Smooth muscle cell (in vitro differentiated cells): ENCODE measurements at regions not wholly inside any gene's neighbourhood (a gene's known extent, or its start where the extent isn't known, plus 50 kb on each side); places are given as distances from the start of the nearest gene placed in this dataset.

Source experiments
- DNase-seq: peaks from one replicate; lab custom pipeline; 2025; ENCODE audit not compliant: unreplicated experiment; lab: John Stamatoyannopoulos, UW
- H2AFZ ChIP-seq: fragments of 200-600 bp; sonication (generic); 2 replicates; pipeline ENCODE4 v1.6.0; 2016; ENCODE audit warnings: antibody characterized with exemption, low read depth, mild to moderate bottlenecking
- H3F3A ChIP-seq: fragments of 200-600 bp; sonication (generic); 2 replicates; pipeline ENCODE4 v1.6.0; 2017; ENCODE audit warnings: antibody characterized with exemption, low read depth
- H3K27ac ChIP-seq: fragments of 200-600 bp; sonication (generic); 2 replicates; pipeline ENCODE4 v1.5.1; 2016; ENCODE audit warnings: low read depth, mild to moderate bottlenecking
- H3K27me3 ChIP-seq: fragments of 200-600 bp; sonication (generic); 2 replicates; pipeline ENCODE4 v1.6.1; 2016; ENCODE audit warnings: low read depth, mild to moderate bottlenecking
- H3K36me3 ChIP-seq: fragments of 200-600 bp; sonication (generic); 2 replicates; pipeline ENCODE4 v1.5.1; 2016; ENCODE audit warnings: low read depth
- H3K4me1 ChIP-seq: fragments of 200-600 bp; sonication (generic); 2 replicates; pipeline ENCODE4 v1.5.1; 2016; ENCODE audit warnings: low read depth
- H3K4me2 ChIP-seq: fragments of 200-600 bp; sonication (generic); 2 replicates; pipeline ENCODE4 v1.6.0; 2016; ENCODE audit warnings: mild to moderate bottlenecking
- H3K4me3 ChIP-seq: fragments of 200-600 bp; sonication (generic); 2 replicates; pipeline ENCODE4 v1.5.1; 2016; ENCODE audit warnings: mild to moderate bottlenecking
- H3K79me2 ChIP-seq: fragments of 200-600 bp; sonication (generic); 2 replicates; pipeline ENCODE4 v1.6.0; 2016; ENCODE audit warnings: low read depth, mild to moderate bottlenecking
- H3K9ac ChIP-seq: fragments of 200-600 bp; sonication (generic); 2 replicates; pipeline ENCODE4 v1.6.0; 2016; ENCODE audit warnings: low read depth
- H3K9me3 ChIP-seq: fragments of 200-600 bp; sonication (generic); replicated peaks from 2 replicates; pipeline ENCODE4 v1.5.1; 2016; ENCODE audit warnings: low read depth
- H4K20me1 ChIP-seq: fragments of 200-600 bp; sonication (generic); 2 replicates; pipeline ENCODE4 v1.6.0; 2016; ENCODE audit warnings: low read depth
- WGBS: methylation state at CpG from one replicate; pipeline ENCODE4 v1.1.7; 2016; ENCODE audit warnings: low lambda C conversion rate; 5-methylcytosine and 5-hydroxymethylcytosine counted together
- TF ChIP-seq, protein P1 (sequence below): fragments of 200-600 bp; sonication (generic); IDR thresholded peaks from 2 replicates; pipeline ENCODE4 v1.5.1; 2017; ENCODE audit warnings: borderline replicate concordance, mild to moderate bottlenecking, antibody characterized with exemption; ENCODE audit not compliant: insufficient read depth, poor library complexity, severe bottlenecking

GRCh38 chr3:147760941-147761340 lies 351.8 kb downstream of the ZIC1 start:
- Histone ChIP-seq H3K4me1 (no peaks in the 10 kb centered on the region), H3K9ac (no peak overlapping the region), H3K36me3 (no peaks in the 10 kb centered on the region), H4K20me1 (no peaks in the 10 kb centered on the region), H3K79me2 (no peaks in the 10 kb centered on the region), H3F3A (no peaks in the 10 kb centered on the region), H3K4me2 (no peak overlapping the region), H3K27me3 (no peaks in the 10 kb centered on the region), H2AFZ (no peak overlapping the region), H3K4me3 (no peak overlapping the region), H3K9me3 (no peaks in the 10 kb centered on the region), H3K27ac (no peak overlapping the region)
- TF ChIP-seq, protein P1, sequence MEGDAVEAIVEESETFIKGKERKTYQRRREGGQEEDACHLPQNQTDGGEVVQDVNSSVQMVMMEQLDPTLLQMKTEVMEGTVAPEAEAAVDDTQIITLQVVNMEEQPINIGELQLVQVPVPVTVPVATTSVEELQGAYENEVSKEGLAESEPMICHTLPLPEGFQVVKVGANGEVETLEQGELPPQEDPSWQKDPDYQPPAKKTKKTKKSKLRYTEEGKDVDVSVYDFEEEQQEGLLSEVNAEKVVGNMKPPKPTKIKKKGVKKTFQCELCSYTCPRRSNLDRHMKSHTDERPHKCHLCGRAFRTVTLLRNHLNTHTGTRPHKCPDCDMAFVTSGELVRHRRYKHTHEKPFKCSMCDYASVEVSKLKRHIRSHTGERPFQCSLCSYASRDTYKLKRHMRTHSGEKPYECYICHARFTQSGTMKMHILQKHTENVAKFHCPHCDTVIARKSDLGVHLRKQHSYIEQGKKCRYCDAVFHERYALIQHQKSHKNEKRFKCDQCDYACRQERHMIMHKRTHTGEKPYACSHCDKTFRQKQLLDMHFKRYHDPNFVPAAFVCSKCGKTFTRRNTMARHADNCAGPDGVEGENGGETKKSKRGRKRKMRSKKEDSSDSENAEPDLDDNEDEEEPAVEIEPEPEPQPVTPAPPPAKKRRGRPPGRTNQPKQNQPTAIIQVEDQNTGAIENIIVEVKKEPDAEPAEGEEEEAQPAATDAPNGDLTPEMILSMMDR = no peak
- no peak for DNase-seq
- WGBS = 70% methylated on average over 2 of the region's 2 CpGs

DNA sequence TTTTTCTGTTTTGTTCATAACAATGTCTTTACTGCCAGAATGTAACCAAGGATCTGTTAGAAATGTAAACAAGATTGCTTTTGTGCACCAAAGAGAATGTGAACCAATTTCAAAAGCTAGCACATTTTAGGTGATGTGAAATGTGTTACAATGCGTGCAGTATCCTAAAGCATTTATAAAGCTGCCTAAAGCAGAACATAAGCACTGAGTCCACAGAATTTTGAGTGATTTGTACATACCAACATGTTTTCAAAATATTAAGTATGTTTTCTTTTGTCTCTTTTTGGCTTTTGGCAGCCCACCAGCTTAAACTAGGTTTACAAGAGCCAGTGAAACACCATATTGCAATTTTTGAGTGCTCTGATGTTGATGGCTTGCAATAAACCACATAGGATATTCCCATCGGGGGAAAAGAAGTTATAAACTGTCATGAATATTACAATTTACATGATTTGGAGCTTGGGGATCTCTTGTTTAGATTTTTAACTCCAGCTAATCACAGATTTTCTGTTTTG lies 364.0 kb downstream of the ZIC1 start:
- H3K27ac ChIP-seq = no peak overlapping the region
- H3K9ac ChIP-seq = no peak overlapping the region
- no peaks in the 10 kb centered on the region for H3K9me3 ChIP-seq
- no peak overlapping the region for H2AFZ ChIP-seq
- WGBS = 50% methylated on average over 2 of the region's 2 CpGs
- H3K4me1 ChIP-seq = no peaks in the 10 kb centered on the region
- TF ChIP-seq, protein P1 = no peak
- no peaks in the 10 kb centered on the region for H3K27me3 ChIP-seq
- no peaks in the 10 kb centered on the region for H3F3A ChIP-seq
- no peaks in the 10 kb centered on the region for H3K79me2 ChIP-seq
- H3K4me2 ChIP-seq = no peak overlapping the region
- H3K36me3 ChIP-seq = no peaks in the 10 kb centered on the region
- DNase-seq = no peak
- no peak overlapping the region for H3K4me3 ChIP-seq
- H4K20me1 ChIP-seq = no peaks in the 10 kb centered on the region

DNA sequence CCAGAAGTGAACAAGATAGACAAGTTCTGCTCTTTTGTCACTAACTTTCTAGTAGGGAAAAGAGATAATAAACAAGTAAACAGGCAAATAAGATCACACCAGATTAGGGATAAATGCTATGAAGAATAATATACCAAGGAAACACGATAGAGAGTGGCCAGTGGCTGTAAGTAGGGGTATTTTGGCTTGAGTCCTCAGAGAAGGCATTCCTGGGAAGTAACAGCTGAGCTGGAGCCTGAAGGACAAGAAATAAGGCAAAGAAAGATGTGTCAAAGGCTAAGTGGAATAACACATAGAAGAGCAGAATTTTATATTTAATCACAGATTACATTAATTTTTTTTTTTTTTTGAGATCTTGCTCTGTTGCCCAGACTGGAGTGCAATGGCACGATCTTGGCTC lies 366.2 kb downstream of the ZIC1 start:
- TF ChIP-seq, protein P1 = no peak
- no peak overlapping the region for H3K4me2 ChIP-seq
- no peaks in the 10 kb centered on the region for H3K27me3 ChIP-seq
- no peaks in the 10 kb centered on the region for H3K79me2 ChIP-seq
- no peaks in the 10 kb centered on the region for H3K36me3 ChIP-seq
- no peak overlapping the region for H3K4me3 ChIP-seq
- no peaks in the 10 kb centered on the region for H3F3A ChIP-seq
- H4K20me1 ChIP-seq = no peaks in the 10 kb centered on the region
- no peak overlapping the region for H3K9ac ChIP-seq
- WGBS = 85% methylated on average over 2 of the region's 2 CpGs
- no peak overlapping the region for H3K27ac ChIP-seq
- DNase-seq = no peak
- H2AFZ ChIP-seq = no peak overlapping the region
- no peaks in the 10 kb centered on the region for H3K9me3 ChIP-seq
- H3K4me1 ChIP-seq = no peaks in the 10 kb centered on the region

DNA sequence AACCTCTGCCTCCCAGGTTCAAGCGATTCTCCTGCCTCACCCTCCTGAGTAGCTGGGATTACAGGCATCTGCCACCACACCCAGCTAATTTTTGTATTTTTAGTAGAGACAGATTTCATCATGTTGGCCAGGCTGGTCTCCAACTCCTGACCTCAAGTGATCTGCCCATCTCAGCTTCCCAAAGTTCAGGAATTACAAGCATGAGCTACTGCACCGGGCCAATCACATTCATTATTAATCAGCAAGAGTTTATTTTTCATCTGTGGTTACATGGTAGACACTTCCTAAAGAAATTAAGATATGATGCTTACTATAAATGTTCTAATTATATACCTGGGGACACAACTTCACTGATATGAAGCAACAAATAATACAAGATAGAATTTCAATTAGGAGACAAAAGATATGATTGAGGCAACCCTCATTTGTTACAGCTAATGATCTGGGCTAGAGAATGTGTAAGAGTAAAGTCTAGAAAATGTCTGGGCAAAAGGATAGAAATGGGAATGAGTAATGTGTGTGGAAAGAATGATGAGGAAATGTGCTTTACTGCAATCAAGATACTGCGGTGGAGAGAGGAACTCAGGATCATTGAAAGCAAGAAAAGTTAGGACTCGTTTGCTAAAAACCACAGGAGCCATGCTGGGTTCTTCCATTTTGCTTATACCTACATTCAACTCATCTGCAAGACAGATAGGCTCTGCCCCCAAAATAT lies 366.8 kb downstream of the ZIC1 start:
- TF ChIP-seq, protein P1 = no peak
- DNase-seq = no peak
- 93% methylated on average over 4 of the region's 4 CpGs for WGBS
- Histone ChIP-seq H3K9me3 (no peaks in the 10 kb centered on the region), H3K4me2 (no peak overlapping the region), H3K4me1 (no peaks in the 10 kb centered on the region), H3K27me3 (no peaks in the 10 kb centered on the region), H4K20me1 (no peaks in the 10 kb centered on the region), H3K4me3 (no peak overlapping the region), H3K79me2 (no peaks in the 10 kb centered on the region), H3F3A (no peaks in the 10 kb centered on the region), H2AFZ (no peak overlapping the region), H3K27ac (no peak overlapping the region), H3K36me3 (no peaks in the 10 kb centered on the region), H3K9ac (no peak overlapping the region)
